ENCODE measurements at regions not wholly inside any gene's neighbourhood (a gene's known extent, or its start where the extent isn't known, plus 50 kb on each side); places are given as distances from the start of the nearest gene placed in this dataset.

DNA sequence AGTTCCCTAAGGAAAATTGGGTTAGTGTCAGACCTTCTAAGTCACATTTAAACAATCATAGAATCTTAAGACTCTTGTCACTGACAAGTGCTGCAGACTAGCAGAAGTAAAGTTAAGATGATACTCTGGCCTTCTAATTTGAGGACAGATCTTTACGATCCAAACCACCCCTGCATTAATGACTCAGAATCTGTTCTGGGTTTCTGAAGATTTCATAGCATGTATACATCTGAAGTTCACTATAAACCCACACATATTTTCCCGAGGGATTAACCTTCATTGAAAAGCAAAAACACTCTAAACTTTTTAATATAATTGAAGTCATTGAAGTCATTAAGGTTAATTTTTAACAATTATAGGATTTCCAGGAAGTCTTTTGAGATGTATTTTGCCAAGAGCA lies 674.3 kb downstream of the IQCM start:
- no peak for FAIRE-seq
- H3K27me3 ChIP-seq (ENCODE audit: control insufficient read depth, insufficient read depth, low read length) = no peaks in the 10 kb centered on the region

GRCh38 chr4:149140841-149141240 lies 674.8 kb downstream of the IQCM start:
- DNase-seq (peak in 1 of 5 donors; percentile 7), FAIRE-seq (no peak)
- Histone ChIP-seq H3K9me3 (ENCODE audit: control insufficient read depth in 2 of 3, insufficient read depth in 1 of 3, low read length in 3 of 3) (no peaks in the 10 kb centered on the region), H3K4me1 (ENCODE audit: control insufficient read depth in 2 of 3, insufficient read depth in 2 of 3, low read depth in 1 of 3, low read length in 3 of 3) (no peaks in the 10 kb centered on the region), H3K27me3 (ENCODE audit: control insufficient read depth, insufficient read depth, low read length) (no peaks in the 10 kb centered on the region), H3K9ac (ENCODE audit: low read length in 3 of 3) (no peak overlapping the region), H3K36me3 (ENCODE audit: control insufficient read depth in 2 of 3, insufficient read depth in 3 of 3, low read length in 3 of 3) (no peaks in the 10 kb centered on the region), H3K27ac (ENCODE audit: low read depth in 2 of 2, low read length in 2 of 2) (no peak overlapping the region), H3K4me3 (ENCODE audit: low read length in 3 of 3) (no peak overlapping the region)
- no peak for TF ChIP-seq CTCF (IDR thresholded peaks at IDR 0.05; ENCODE audit: borderline replicate concordance, extremely low read depth, insufficient read depth)
- intact Hi-C loops (cut with DNase I) = no loop called here

More for the DNA sequence above, 674.3 kb downstream of the IQCM start:
- no peak overlapping the region for H3K27ac ChIP-seq (ENCODE audit: low read depth in 2 of 2, low read length in 2 of 2)
- H3K4me3 ChIP-seq (ENCODE audit: low read length in 3 of 3) = no peak overlapping the region
- TF ChIP-seq CTCF (IDR thresholded peaks at IDR 0.05; ENCODE audit: borderline replicate concordance, extremely low read depth, insufficient read depth) = no peak
- intact Hi-C loops (cut with DNase I) = no loop called here
- H3K36me3 ChIP-seq (ENCODE audit: control insufficient read depth in 2 of 3, insufficient read depth in 3 of 3, low read length in 3 of 3) = no peaks in the 10 kb centered on the region
- H3K9ac ChIP-seq (ENCODE audit: low read length in 3 of 3) = no peak overlapping the region
- H3K4me1 ChIP-seq (ENCODE audit: control insufficient read depth in 2 of 3, insufficient read depth in 2 of 3, low read depth in 1 of 3, low read length in 3 of 3) = no peaks in the 10 kb centered on the region
- H3K9me3 ChIP-seq (ENCODE audit: control insufficient read depth in 2 of 3, insufficient read depth in 1 of 3, low read length in 3 of 3) = no peaks in the 10 kb centered on the region
- no peak for DNase-seq

- no peak overlapping the region for H3K4me3 ChIP-seq (ENCODE audit: low read length in 3 of 3)
- H3K27me3 ChIP-seq (ENCODE audit: control insufficient read depth, insufficient read depth, low read length) = no peaks in the 10 kb centered on the region
- no peak overlapping the region for H3K9ac ChIP-seq (ENCODE audit: low read length in 3 of 3)
- no peak overlapping the region for H3K27ac ChIP-seq (ENCODE audit: low read depth in 2 of 2, low read length in 2 of 2)
- FAIRE-seq = no peak
- no peak for DNase-seq
- no peaks in the 10 kb centered on the region for H3K4me1 ChIP-seq (ENCODE audit: control insufficient read depth in 2 of 3, insufficient read depth in 2 of 3, low read depth in 1 of 3, low read length in 3 of 3)
- H3K36me3 ChIP-seq (ENCODE audit: control insufficient read depth in 2 of 3, insufficient read depth in 3 of 3, low read length in 3 of 3) = no peaks in the 10 kb centered on the region
- no peak for TF ChIP-seq CTCF (IDR thresholded peaks at IDR 0.05; ENCODE audit: borderline replicate concordance, extremely low read depth, insufficient read depth)
- intact Hi-C loops (cut with DNase I) = no loop called here
- H3K9me3 ChIP-seq (ENCODE audit: control insufficient read depth in 2 of 3, insufficient read depth in 1 of 3, low read length in 3 of 3) = peaks cover 0 to 4% (median 0%) of the 10 kb centered on the region in 3 donors
Measured at GRCh38 chr4:149136951-149137620, 678.6 kb downstream of the IQCM start.

DNA sequence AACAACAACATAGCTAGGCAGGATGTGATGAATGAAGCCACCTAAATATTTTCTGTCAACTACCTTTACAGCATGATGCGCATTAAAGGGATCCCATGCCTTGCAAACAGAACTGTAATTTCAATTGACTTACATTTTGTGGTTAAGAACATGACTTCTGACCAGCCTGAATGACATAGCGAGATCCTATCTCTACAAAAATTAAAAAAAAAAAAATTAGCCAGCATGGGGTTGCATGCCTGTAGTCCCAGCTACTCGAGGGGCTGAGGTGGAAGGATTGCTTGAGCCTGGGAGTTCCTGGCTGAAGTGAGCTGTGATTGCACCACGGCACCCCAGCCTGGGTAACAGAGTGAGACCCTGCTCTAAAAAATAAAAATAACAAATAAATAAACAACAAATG lies 680.6 kb downstream of the IQCM start:
- no peak for TF ChIP-seq CTCF (IDR thresholded peaks at IDR 0.05; ENCODE audit: borderline replicate concordance, extremely low read depth, insufficient read depth)
- H3K9me3 ChIP-seq (ENCODE audit: control insufficient read depth in 2 of 3, insufficient read depth in 1 of 3, low read length in 3 of 3) = peaks cover 0 to 4% (median 0%) of the 10 kb centered on the region in 3 donors
- FAIRE-seq (no peak), DNase-seq (no peak)
- no peaks in the 10 kb centered on the region for H3K4me1 ChIP-seq (ENCODE audit: control insufficient read depth in 2 of 3, insufficient read depth in 2 of 3, low read depth in 1 of 3, low read length in 3 of 3)
- H3K27ac ChIP-seq (ENCODE audit: low read depth in 2 of 2, low read length in 2 of 2) = no peak overlapping the region
- H3K4me3 ChIP-seq (ENCODE audit: low read length in 3 of 3) = no peak overlapping the region
- intact Hi-C loops (cut with DNase I) = no loop called here
- no peak overlapping the region for H3K9ac ChIP-seq (ENCODE audit: low read length in 3 of 3)
- H3K27me3 ChIP-seq (ENCODE audit: control insufficient read depth, insufficient read depth, low read length) = no peaks in the 10 kb centered on the region
- no peaks in the 10 kb centered on the region for H3K36me3 ChIP-seq (ENCODE audit: control insufficient read depth in 2 of 3, insufficient read depth in 3 of 3, low read length in 3 of 3)
